ENCODE measurements at regions not wholly inside any gene's neighbourhood (a gene's known extent, or its start where the extent isn't known, plus 50 kb on each side); places are given as distances from the start of the nearest gene placed in this dataset.
A peak's percentile ranks its signal among the peaks of the same experiment; 100 is the strongest.

DNA sequence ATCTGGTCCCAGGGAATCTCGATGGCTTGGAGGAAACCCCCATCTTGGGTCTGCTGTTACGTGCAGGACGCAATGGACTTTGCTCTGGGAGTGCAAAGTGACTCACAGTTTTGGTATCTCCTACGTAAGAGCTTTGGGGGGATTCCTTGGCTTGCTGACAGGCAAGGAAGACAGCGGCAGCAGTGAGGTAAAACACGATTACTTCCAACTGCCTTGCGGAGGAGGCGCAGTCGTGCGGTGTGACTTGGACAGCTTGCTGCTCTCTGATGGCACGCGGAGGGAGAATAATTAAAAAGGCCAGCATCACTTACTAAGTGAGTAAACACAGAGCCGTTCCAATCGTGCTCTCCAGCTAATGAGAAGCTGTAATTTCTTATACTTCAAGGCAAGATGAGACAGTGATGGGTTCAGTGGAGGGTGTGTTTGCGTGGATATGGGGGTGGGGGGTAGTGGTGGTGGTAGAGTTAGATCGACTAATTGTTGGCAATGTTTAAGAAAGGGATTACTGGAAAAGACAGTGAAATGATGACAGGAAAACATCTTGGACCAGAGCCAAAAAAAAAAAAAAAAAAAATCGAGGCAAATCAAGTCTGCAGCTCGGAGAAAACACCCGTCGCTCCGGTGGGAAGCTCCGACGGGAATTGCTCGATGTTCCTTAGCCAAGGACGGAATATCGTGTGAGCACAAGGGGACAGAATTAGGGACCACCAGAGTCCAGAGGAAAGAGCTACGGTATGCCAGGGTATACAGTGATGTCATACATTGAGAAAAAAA lies 184.8 kb upstream of the ZFHX3 start:
- peak; percentile 18 for DNase-seq
- Histone ChIP-seq H3K27me3 (no peaks in the 10 kb centered on the region), H3K4me1 (peaks cover 0 to 12% (median 0%) of the 10 kb centered on the region in 4 donors), H3K36me3 (no peaks in the 10 kb centered on the region), H3K4me3 (peak overlapping the region in 1 of 4 donors; percentile 23), H3K9me3 (no peaks in the 10 kb centered on the region), H3K27ac (no peak overlapping the region)
- intact Hi-C loops (cut with DNase I; ENCODE audit: low total_unique reads) (no loop called here), in situ Hi-C loops (cut with MboI; ENCODE audit: low pct_ligation_motif_present in 1 of 4, low pct_unique_long_range_greater_than_20kb in 1 of 4, low sequenced_read_pairs in 3 of 4) (no loop called here)
- TF ChIP-seq POLR2A (IDR thresholded peaks at IDR 0.05) (no peak), POLR2AphosphoS5 (IDR thresholded peaks at IDR 0.05) (peak in 1 of 3 donors; percentile 18), EP300 (IDR thresholded peaks at IDR 0.05; ENCODE audit: low read depth) (peak; percentile 39)
- TF ChIP-seq, protein P1, sequence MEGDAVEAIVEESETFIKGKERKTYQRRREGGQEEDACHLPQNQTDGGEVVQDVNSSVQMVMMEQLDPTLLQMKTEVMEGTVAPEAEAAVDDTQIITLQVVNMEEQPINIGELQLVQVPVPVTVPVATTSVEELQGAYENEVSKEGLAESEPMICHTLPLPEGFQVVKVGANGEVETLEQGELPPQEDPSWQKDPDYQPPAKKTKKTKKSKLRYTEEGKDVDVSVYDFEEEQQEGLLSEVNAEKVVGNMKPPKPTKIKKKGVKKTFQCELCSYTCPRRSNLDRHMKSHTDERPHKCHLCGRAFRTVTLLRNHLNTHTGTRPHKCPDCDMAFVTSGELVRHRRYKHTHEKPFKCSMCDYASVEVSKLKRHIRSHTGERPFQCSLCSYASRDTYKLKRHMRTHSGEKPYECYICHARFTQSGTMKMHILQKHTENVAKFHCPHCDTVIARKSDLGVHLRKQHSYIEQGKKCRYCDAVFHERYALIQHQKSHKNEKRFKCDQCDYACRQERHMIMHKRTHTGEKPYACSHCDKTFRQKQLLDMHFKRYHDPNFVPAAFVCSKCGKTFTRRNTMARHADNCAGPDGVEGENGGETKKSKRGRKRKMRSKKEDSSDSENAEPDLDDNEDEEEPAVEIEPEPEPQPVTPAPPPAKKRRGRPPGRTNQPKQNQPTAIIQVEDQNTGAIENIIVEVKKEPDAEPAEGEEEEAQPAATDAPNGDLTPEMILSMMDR (IDR thresholded peaks at IDR 0.05), result no peak
- WGBS, 2 donors (ENCODE audit: low coverage in 1 of 2), result 49 to 57% methylated on average over 16 to 27 of the region's 27 CpGs

DNA sequence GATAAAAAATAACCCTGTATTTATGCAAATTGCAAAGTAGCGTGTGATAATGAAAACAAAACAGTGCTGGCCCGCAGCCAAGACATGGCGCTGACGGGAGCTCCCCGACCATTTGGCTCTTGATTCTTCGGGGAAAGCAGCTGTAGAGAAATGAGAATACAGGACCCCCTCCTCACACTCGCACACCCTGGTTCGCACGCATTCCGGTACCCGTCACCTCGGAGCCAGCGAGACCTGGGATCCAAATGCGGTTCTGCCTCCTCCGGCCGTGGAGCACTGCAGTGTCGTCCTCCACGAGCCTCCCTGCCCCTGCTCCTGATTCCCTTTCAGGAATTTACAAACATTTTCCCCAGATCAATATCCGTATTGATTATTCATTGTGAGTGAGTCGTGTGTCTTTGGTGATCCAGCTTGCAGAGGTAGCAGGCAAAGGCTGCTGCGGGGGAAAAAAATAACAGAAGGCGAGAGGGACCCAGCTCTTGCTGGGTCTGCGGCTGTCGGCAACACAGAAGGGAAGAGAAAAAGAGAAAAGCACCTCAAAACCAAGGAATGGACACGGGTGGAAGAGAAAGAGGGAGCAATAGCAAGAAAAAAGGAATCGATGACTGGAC lies 184.1 kb upstream of the ZFHX3 start:
- WGBS, 2 donors (ENCODE audit: low coverage in 1 of 2), result 84 to 91% methylated on average over 14 to 26 of the region's 26 CpGs
- Histone ChIP-seq H3K4me1 (peaks cover 0 to 12% (median 0%) of the 10 kb centered on the region in 4 donors), H3K27me3 (no peaks in the 10 kb centered on the region), H3K27ac (no peak overlapping the region), H3K36me3 (no peaks in the 10 kb centered on the region), H3K4me3 (no peak overlapping the region), H3K9me3 (no peaks in the 10 kb centered on the region)
- TF ChIP-seq POLR2AphosphoS5 (IDR thresholded peaks at IDR 0.05), result no peak
- TF ChIP-seq POLR2A (IDR thresholded peaks at IDR 0.05), result no peak
- no peak for TF ChIP-seq EP300 (IDR thresholded peaks at IDR 0.05; ENCODE audit: low read depth)
- TF ChIP-seq, protein P1 (IDR thresholded peaks at IDR 0.05), result no peak
- DNase-seq, result no peak
- in situ Hi-C loops (cut with MboI; ENCODE audit: low pct_ligation_motif_present in 1 of 4, low pct_unique_long_range_greater_than_20kb in 1 of 4, low sequenced_read_pairs in 3 of 4) (no loop called here), intact Hi-C loops (cut with DNase I; ENCODE audit: low total_unique reads) (no loop called here)

- intact Hi-C loops (cut with DNase I; ENCODE audit: low total_unique reads) (no loop called here), in situ Hi-C loops (cut with MboI; ENCODE audit: low pct_ligation_motif_present in 1 of 4, low pct_unique_long_range_greater_than_20kb in 1 of 4, low sequenced_read_pairs in 3 of 4) (no loop called here)
- Histone ChIP-seq H3K27me3 (no peaks in the 10 kb centered on the region), H3K4me3 (no peak overlapping the region), H3K36me3 (no peaks in the 10 kb centered on the region), H3K9me3 (no peaks in the 10 kb centered on the region), H3K27ac (no peak overlapping the region), H3K4me1 (peaks cover 0 to 12% (median 0%) of the 10 kb centered on the region in 4 donors)
- 60 to 93% methylated on average over 1 to 11 of the region's 11 CpGs for WGBS, 2 donors (ENCODE audit: low coverage in 1 of 2)
- DNase-seq, result no peak
- TF ChIP-seq, protein P1 (IDR thresholded peaks at IDR 0.05), result no peak
- no peak for TF ChIP-seq EP300 (IDR thresholded peaks at IDR 0.05; ENCODE audit: low read depth)
- no peak for TF ChIP-seq POLR2A (IDR thresholded peaks at IDR 0.05)
- TF ChIP-seq POLR2AphosphoS5 (IDR thresholded peaks at IDR 0.05), result no peak
Observed at GRCh38 chr16:73231379-73231778, 183.5 kb upstream of the ZFHX3 start.

- TF ChIP-seq EP300 (IDR thresholded peaks at IDR 0.05; ENCODE audit: low read depth), result no peak
- no peak for TF ChIP-seq POLR2A (IDR thresholded peaks at IDR 0.05)
- TF ChIP-seq, protein P1 (IDR thresholded peaks at IDR 0.05), result no peak
- no peak for TF ChIP-seq POLR2AphosphoS5 (IDR thresholded peaks at IDR 0.05)
- no peak for DNase-seq
- Histone ChIP-seq H3K36me3 (no peaks in the 10 kb centered on the region), H3K4me3 (no peak overlapping the region), H3K4me1 (peaks cover 0 to 12% (median 0%) of the 10 kb centered on the region in 4 donors), H3K9me3 (no peaks in the 10 kb centered on the region), H3K27me3 (no peaks in the 10 kb centered on the region), H3K27ac (no peak overlapping the region)
- 80 to 84% methylated on average over 1 to 7 of the region's 7 CpGs for WGBS, 2 donors (ENCODE audit: low coverage in 1 of 2)
- in situ Hi-C loops (cut with MboI; ENCODE audit: low pct_ligation_motif_present in 1 of 4, low pct_unique_long_range_greater_than_20kb in 1 of 4, low sequenced_read_pairs in 3 of 4) (no loop called here), intact Hi-C loops (cut with DNase I; ENCODE audit: low total_unique reads) (no loop called here)
Observed at GRCh38 chr16:73230651-73231050, 182.7 kb upstream of the ZFHX3 start.
